CD4-positive, CD25-positive, alpha-beta regulatory T cell (primary cell): ENCODE measurements at regions not wholly inside any gene's neighbourhood (a gene's known extent, or its start where the extent isn't known, plus 50 kb on each side); places are given as distances from the start of the nearest gene placed in this dataset.

ENCODE experiments used
- ATAC-seq, 2 donors: fragments of 150-1000 bp; cut with Tn5 transposase; one replicate each; pipeline ENCODE4 v1.10.0; 2021; ENCODE audit warnings: low read depth in 2 of 2, moderate number of reproducible peaks in 2 of 2, moderate library complexity in 1 of 2
- DNase-seq, 3 donors: peaks; one replicate each; pipeline versions ENCODE4 v3.0.0 to v3.0.0-alpha.2; 2012 to 2022; ENCODE audit warnings: mixed read lengths in 1 of 3
- H3K27ac ChIP-seq: one replicate; pipeline ENCODE4 v1.7.0; 2013; ENCODE audit warnings: mild to moderate bottlenecking, low read length; ENCODE audit not compliant: insufficient read depth, poor library complexity, severe bottlenecking
- H3K27me3 ChIP-seq: one replicate; pipeline ENCODE4 v1.7.0; 2013; ENCODE audit warnings: low read length; ENCODE audit not compliant: control insufficient read depth, insufficient read depth
- H3K36me3 ChIP-seq: one replicate; pipeline ENCODE4 v1.7.0; 2013; ENCODE audit warnings: mild to moderate bottlenecking, low read length, moderate library complexity; ENCODE audit not compliant: control insufficient read depth, insufficient read depth
- H3K4me1 ChIP-seq: 2 replicates; pipeline ENCODE4 v1.7.0; 2013; ENCODE audit warnings: mild to moderate bottlenecking, low read length; ENCODE audit not compliant: insufficient read depth, control insufficient read depth, poor library complexity, severe bottlenecking
- H3K4me3 ChIP-seq: one replicate; pipeline ENCODE4 v1.7.0; 2013; ENCODE audit warnings: low read depth, mild to moderate bottlenecking, low read length, moderate library complexity
- H3K9me3 ChIP-seq, 2 experiments: 1 replicate in 1 of 2; 2 replicates in 1 of 2; pipeline ENCODE4 v1.7.0; 2013; ENCODE audit warnings: low read length in 2 of 2, mild to moderate bottlenecking in 1 of 2, moderate library complexity in 1 of 2; ENCODE audit not compliant: control insufficient read depth in 2 of 2
- H3K27ac Mint-ChIP-seq, 3 donors: one replicate each; pipeline ENCODE4 v1.8.0; 2020 to 2022; ENCODE audit warnings: mild to moderate bottlenecking in 3 of 3, mixed read lengths in 3 of 3, moderate library complexity in 2 of 3
- H3K27me3 Mint-ChIP-seq: one replicate; pipeline ENCODE4 v1.8.0; 2022; ENCODE audit warnings: mild to moderate bottlenecking, mixed read lengths
- H3K36me3 Mint-ChIP-seq: one replicate; pipeline ENCODE4 v1.8.0; 2020; ENCODE audit warnings: mixed read lengths
- H3K4me1 Mint-ChIP-seq, 4 donors: one replicate each; pipeline ENCODE4 v1.8.0; 2020 to 2022; ENCODE audit warnings: mixed read lengths in 4 of 4, mild to moderate bottlenecking in 1 of 4
- H3K4me3 Mint-ChIP-seq, 4 donors: one replicate each; pipeline ENCODE4 v1.8.0; 2020 to 2022; ENCODE audit warnings: mild to moderate bottlenecking in 4 of 4, mixed read lengths in 4 of 4, moderate library complexity in 3 of 4
- H3K9me3 Mint-ChIP-seq, 7 donors: one replicate each; pipeline ENCODE4 v1.8.0; 2020 to 2022; ENCODE audit warnings: mixed read lengths in 7 of 7, mild to moderate bottlenecking in 3 of 7, moderate library complexity in 2 of 7

DNA sequence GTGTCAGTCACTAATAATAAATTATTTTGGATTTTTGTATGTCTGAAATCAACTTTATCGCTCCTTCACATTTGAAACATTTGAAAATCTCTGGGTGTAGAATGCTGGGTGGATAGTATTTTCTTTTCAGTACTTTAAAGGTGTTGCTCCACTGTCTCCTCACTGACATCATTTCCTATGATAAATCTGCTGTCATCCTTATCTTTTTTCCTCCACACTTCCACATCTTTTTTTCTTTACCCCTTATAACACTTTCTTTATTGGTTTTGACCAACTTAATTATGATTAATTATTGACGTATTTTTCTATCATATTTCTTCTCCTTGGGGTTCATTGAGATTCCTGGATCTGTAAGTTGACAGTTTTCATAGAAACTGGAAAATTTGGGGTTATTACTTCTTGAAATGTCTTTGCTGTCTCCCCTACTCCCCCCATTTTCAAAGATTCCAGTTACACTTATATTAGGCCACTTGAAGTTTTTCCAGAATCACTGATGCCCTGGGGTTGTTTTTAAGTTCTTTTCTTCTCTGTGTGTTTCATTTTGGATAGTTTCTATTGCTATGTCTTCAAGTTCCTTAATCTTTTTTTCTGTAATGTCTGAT is 177.5 kb upstream of the DIO3 start:
- Histone ChIP-seq H3K4me3 (no peak overlapping the region), H3K9me3 (peaks cover 12 to 18% of the 10 kb centered on the region in 2 experiments), H3K36me3 (no peaks in the 10 kb centered on the region), H3K27ac (no peak overlapping the region), H3K27me3 (no peaks in the 10 kb centered on the region), H3K4me1 (no peaks in the 10 kb centered on the region)
- Mint-ChIP-seq H3K36me3 (no peaks in the 10 kb centered on the region), H3K27me3 (peaks cover 9% of the 10 kb centered on the region), H3K4me1 (no peaks in the 10 kb centered on the region), H3K27ac (no peak overlapping the region), H3K4me3 (no peak overlapping the region), H3K9me3 (peaks cover 2 to 26% (median 8%) of the 10 kb centered on the region in 7 donors)
- ATAC-seq (no peak), DNase-seq (no peak)

DNA sequence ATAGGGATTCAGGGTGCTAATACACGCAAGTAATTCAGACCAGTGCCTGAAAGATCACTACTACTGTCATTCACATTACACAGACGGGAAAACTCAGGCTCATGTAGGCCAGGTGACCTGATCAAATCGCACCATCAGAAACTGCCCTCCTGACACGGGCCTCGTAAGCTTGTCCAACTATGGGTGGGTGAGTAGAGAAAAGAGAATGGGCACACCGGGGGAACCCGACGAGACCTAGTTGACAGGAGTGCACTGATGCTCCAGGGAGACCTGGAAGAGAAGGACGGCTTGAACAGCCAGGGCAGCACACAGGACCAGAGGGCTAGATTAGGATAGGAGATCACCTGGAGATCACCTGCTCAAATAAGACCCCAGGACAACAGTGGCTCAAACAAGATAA is 166.9 kb upstream of the DIO3 start:
- Histone ChIP-seq H3K4me1 (no peaks in the 10 kb centered on the region), H3K36me3 (no peaks in the 10 kb centered on the region), H3K9me3 (no peaks in the 10 kb centered on the region), H3K4me3 (no peak overlapping the region), H3K27me3 (peaks cover 4% of the 10 kb centered on the region), H3K27ac (no peak overlapping the region)
- Mint-ChIP-seq H3K4me3 (no peak overlapping the region), H3K27me3 (peaks cover 21% of the 10 kb centered on the region), H3K36me3 (peaks cover 4% of the 10 kb centered on the region), H3K4me1 (no peaks in the 10 kb centered on the region), H3K27ac (no peak overlapping the region), H3K9me3 (peaks cover 0 to 4% (median 1%) of the 10 kb centered on the region in 7 donors)
- DNase-seq (no peak), ATAC-seq (no peak)

DNA sequence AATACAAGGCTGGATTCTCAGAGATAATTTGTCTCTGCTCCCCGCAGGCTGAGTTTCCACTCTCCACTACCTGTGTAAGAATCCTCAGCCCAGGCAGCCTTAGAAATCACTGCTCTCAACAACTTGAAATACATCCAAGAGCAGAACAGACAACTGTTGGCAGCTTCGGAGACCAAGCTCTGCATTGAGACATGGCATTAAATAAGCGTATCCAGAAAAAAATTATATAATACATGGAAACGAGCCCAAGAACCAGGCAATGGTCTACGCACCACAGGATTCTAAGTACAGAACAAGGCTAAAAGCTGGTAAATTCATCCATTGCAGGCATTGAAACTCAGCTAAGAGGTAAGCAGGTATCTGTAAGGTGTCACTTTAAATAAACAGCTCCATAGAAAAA is 165.5 kb upstream of the DIO3 start:
- Mint-ChIP-seq H3K9me3 (peaks cover 0 to 4% (median 1%) of the 10 kb centered on the region in 7 donors), H3K4me1 (peaks cover 0 to under 1% (median 0%) of the 10 kb centered on the region in 4 donors), H3K36me3 (peaks cover 4% of the 10 kb centered on the region), H3K4me3 (no peak overlapping the region), H3K27ac (no peak overlapping the region), H3K27me3 (peaks cover 29% of the 10 kb centered on the region)
- Histone ChIP-seq H3K4me1 (no peaks in the 10 kb centered on the region), H3K4me3 (no peak overlapping the region), H3K27ac (no peak overlapping the region), H3K36me3 (no peaks in the 10 kb centered on the region), H3K9me3 (no peaks in the 10 kb centered on the region), H3K27me3 (peaks cover 4% of the 10 kb centered on the region)
- ATAC-seq (no peak), DNase-seq (no peak)

DNA sequence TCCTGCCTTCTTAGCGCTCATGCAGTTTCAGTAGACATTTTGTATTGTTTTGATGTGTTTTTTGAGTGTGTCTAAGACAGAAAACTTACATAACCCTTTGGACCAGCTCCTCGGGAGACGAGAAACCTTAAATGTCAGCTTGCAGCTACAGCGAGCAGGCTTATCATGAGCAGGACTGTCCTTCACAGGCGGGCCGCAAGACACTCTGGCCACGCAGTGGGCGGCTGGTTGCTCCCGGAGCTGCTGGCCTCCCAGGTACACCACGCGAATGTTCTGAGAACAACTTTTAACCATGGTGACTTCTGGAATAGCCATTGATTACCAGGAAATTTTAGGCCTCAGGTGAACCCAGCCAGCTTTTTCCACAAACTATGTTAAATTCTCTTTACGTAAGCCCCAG is 164.1 kb upstream of the DIO3 start:
- Histone ChIP-seq H3K27me3 (peaks cover 4% of the 10 kb centered on the region), H3K4me3 (no peak overlapping the region), H3K9me3 (no peaks in the 10 kb centered on the region), H3K4me1 (no peaks in the 10 kb centered on the region), H3K36me3 (no peaks in the 10 kb centered on the region), H3K27ac (no peak overlapping the region)
- ATAC-seq (no peak), DNase-seq (no peak)
- H3K4me3 Mint-ChIP-seq, result no peak overlapping the region
- H3K4me1 Mint-ChIP-seq, result peaks cover 0 to 4% (median 2%) of the 10 kb centered on the region in 4 donors
- H3K36me3 Mint-ChIP-seq, result peaks cover 4% of the 10 kb centered on the region
- H3K27ac Mint-ChIP-seq, result no peak overlapping the region
- peaks cover 0 to 1% (median 0%) of the 10 kb centered on the region in 7 donors for H3K9me3 Mint-ChIP-seq
- peaks cover 34% of the 10 kb centered on the region for H3K27me3 Mint-ChIP-seq

DNA sequence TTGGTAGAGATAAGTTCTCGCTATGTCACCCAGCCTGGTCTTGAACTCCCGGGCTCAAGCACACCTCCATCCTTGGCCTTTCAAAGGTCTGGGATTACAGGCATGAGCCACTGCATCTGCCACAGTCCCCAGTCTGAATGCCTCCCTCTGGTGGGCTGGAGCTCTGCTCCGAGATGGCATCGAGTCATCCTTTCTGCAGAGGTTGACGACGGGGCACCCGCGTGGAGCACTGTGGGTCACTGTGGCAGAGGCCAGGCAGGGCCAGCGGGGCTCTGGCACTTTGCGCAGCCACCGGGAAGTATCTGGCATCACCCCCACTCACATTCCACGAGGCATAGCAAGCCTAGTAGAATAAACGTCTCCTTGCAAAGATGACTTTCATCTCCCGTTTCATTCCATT is 163.3 kb upstream of the DIO3 start:
- H3K4me3 Mint-ChIP-seq, result no peak overlapping the region
- peaks cover 4% of the 10 kb centered on the region for H3K36me3 Mint-ChIP-seq
- no peak overlapping the region for H3K27ac Mint-ChIP-seq
- no peak overlapping the region for H3K4me3 ChIP-seq
- H3K4me1 Mint-ChIP-seq, result peaks cover 0 to 4% (median 2%) of the 10 kb centered on the region in 4 donors
- peaks cover 0 to 1% (median 0%) of the 10 kb centered on the region in 7 donors for H3K9me3 Mint-ChIP-seq
- no peak overlapping the region for H3K27ac ChIP-seq
- peaks cover 2% of the 10 kb centered on the region for H3K27me3 ChIP-seq
- ATAC-seq, result no peak
- H3K27me3 Mint-ChIP-seq, result peaks cover 34% of the 10 kb centered on the region
- no peak for DNase-seq
- H3K36me3 ChIP-seq, result no peaks in the 10 kb centered on the region
- no peaks in the 10 kb centered on the region for H3K4me1 ChIP-seq
- H3K9me3 ChIP-seq, result no peaks in the 10 kb centered on the region

DNA sequence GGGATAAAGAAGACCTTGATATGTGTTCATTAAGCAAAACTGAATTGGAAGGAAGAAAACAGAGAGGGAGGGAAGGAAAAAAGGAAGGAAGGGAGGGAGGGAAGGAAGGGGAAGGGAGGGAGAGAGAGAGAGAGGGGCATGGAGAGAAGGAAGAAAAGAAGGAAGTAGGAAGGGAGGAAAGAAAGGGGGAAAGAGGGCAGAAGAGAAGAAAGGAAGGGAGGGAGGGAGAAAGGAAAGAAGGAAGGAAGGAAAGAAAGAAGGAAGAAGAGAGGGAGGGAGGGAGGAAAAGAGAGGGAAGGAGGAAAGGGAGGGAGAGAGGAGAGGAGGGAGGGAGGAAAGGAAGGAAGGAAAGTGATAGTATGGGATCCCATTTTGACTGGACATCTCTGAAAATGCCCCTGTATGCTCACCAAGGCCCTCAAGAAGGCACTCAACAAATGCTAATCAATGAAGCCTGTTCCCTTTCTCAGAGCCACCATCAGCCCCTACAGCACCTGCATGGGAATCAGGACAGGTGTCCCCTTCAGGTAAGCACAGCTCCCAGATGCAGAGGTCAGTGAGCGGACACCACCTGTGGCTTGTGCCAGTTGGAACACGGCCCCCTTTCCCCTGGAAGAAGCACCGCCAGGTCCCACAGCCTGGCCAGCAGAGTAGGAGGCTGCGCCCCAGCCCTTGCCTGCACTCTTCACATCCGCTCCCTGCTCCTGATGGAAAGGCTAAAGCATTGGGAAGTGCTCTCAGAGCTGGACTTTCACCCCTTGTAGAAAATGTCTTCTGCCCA is 161.4 kb upstream of the DIO3 start:
- Histone ChIP-seq H3K27me3 (no peaks in the 10 kb centered on the region), H3K27ac (no peak overlapping the region), H3K4me3 (no peak overlapping the region), H3K9me3 (no peaks in the 10 kb centered on the region), H3K4me1 (no peaks in the 10 kb centered on the region), H3K36me3 (no peaks in the 10 kb centered on the region)
- Mint-ChIP-seq H3K27ac (no peak overlapping the region), H3K9me3 (peaks cover 0 to 1% (median 0%) of the 10 kb centered on the region in 7 donors), H3K4me1 (peaks cover 0 to 4% (median 2%) of the 10 kb centered on the region in 4 donors), H3K36me3 (no peaks in the 10 kb centered on the region), H3K4me3 (no peak overlapping the region), H3K27me3 (peaks cover 24% of the 10 kb centered on the region)
- DNase-seq (no peak), ATAC-seq (no peak)

DNA sequence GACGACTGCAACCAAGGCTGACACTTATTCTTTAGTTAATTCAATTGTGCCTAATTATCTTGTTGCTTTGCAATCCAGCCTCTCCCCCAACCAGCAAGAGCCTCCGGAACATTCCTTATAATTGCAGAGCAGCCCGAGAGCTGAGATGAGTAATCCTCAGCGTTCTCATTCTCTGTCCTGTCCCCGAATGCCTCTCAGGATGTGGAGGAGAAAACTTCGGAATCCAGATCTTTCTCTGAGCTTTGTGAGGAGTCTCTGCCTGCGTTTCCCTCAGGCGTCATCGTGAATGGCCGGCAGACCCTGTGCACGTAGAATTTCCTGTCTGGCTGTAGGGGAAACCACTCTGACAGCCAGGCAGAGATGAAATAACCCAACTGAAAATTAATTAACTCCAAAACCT is 160.5 kb upstream of the DIO3 start:
- Mint-ChIP-seq H3K4me3 (no peak overlapping the region), H3K36me3 (no peaks in the 10 kb centered on the region), H3K27me3 (peaks cover 26% of the 10 kb centered on the region), H3K4me1 (peaks cover 0 to 4% (median 2%) of the 10 kb centered on the region in 4 donors), H3K27ac (no peak overlapping the region), H3K9me3 (peaks cover 0 to 1% (median 0%) of the 10 kb centered on the region in 7 donors)
- no peak for ATAC-seq
- Histone ChIP-seq H3K27ac (no peak overlapping the region), H3K4me3 (no peak overlapping the region), H3K9me3 (no peaks in the 10 kb centered on the region), H3K36me3 (no peaks in the 10 kb centered on the region), H3K27me3 (no peaks in the 10 kb centered on the region), H3K4me1 (no peaks in the 10 kb centered on the region)
- DNase-seq, result no peak
